Mesodermal cell (in vitro differentiated cells): ENCODE measurements at regions not wholly inside any gene's neighbourhood (a gene's known extent, or its start where the extent isn't known, plus 50 kb on each side); places are given as distances from the start of the nearest gene placed in this dataset.

ENCODE experiments used
- H3K27ac ChIP-seq: 2 replicates; pipeline ENCODE4 v1.7.0; 2013; ENCODE audit warnings: mild to moderate bottlenecking, low read depth, low read length, moderate library complexity; ENCODE audit not compliant: severe bottlenecking
- H3K36me3 ChIP-seq: 2 replicates; pipeline ENCODE4 v1.7.1; 2013; ENCODE audit warnings: mild to moderate bottlenecking, low read length, moderate library complexity; ENCODE audit not compliant: control insufficient read depth, insufficient read depth
- H3K4me1 ChIP-seq: one replicate; pipeline ENCODE4 v1.7.1; 2013; ENCODE audit warnings: mild to moderate bottlenecking, low read length; ENCODE audit not compliant: insufficient read depth, control insufficient read depth, poor library complexity, severe bottlenecking
- H3K4me3 ChIP-seq: 2 replicates; pipeline ENCODE4 v1.7.0; 2013; ENCODE audit warnings: low read length, control low read depth, mild to moderate bottlenecking; ENCODE audit not compliant: insufficient read depth, poor library complexity, severe bottlenecking; ENCODE audit errors: extremely low read depth
- H3K9me3 ChIP-seq: 2 replicates; pipeline ENCODE4 v1.7.1; 2013; ENCODE audit warnings: mild to moderate bottlenecking, low read length, moderate library complexity; ENCODE audit not compliant: control insufficient read depth
- WGBS, 2 experiments: methylation state at CpG; one replicate each; pipeline ENCODE4 v1.1.5; 2013; ENCODE audit warnings: missing lambda C conversion rate in 2 of 2; ENCODE audit not compliant: insufficient coverage in 2 of 2; 5-methylcytosine and 5-hydroxymethylcytosine counted together

DNA sequence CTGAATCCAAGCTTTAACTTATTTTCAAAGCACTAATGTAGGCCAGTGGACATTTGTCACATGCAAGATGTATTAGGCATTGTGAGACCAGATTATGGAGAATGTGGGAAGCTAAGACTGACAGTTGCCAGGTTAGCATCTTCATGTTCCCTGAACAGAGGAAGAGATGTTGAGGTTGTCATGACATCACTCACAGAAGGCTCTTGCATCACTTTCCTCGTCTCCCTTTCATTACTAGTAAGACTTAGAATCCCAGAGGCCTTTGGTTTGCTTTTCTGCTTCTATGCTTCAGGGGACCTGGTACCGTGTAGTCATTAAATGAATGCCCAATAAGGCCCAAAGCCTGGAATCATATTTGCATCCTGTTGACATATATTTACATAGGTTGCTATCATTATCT, 76.4 kb upstream of the RPS23 start:
- H3K27ac ChIP-seq, result no peak overlapping the region
- no peak overlapping the region for H3K4me3 ChIP-seq
- no peaks in the 10 kb centered on the region for H3K36me3 ChIP-seq
- H3K9me3 ChIP-seq, result no peaks in the 10 kb centered on the region
- peaks cover 15% of the 10 kb centered on the region for H3K4me1 ChIP-seq
- 67 to 100% methylated on average over 1 of the region's 2 CpGs for WGBS, 2 experiments

DNA sequence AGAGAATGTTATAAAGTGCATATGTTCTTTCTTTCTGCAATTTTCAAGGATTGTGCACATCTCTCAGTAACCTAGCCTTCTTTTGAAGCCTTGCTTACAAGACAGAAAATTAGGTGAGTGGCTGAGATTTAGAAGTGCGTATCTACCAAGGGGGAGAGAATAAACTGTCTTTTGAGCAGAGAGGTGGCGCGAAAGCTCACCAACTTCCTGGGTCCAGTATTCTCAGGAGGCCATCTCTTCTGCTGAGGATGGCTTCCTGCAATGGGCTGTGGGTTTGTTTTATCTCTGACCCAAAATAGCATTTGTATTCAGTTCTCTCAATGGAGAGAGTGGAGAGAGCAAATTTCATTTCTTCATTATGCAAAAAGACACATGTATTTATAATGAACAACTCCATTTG, 75.4 kb upstream of the RPS23 start:
- WGBS, 2 experiments, result 100% methylated on average over 3 of the region's 3 CpGs; no CpG with 5 or more reads in 1 of the 2 experiments
- Histone ChIP-seq H3K4me1 (peaks cover 19% of the 10 kb centered on the region), H3K27ac (no peak overlapping the region), H3K9me3 (no peaks in the 10 kb centered on the region), H3K36me3 (no peaks in the 10 kb centered on the region), H3K4me3 (no peak overlapping the region)

DNA sequence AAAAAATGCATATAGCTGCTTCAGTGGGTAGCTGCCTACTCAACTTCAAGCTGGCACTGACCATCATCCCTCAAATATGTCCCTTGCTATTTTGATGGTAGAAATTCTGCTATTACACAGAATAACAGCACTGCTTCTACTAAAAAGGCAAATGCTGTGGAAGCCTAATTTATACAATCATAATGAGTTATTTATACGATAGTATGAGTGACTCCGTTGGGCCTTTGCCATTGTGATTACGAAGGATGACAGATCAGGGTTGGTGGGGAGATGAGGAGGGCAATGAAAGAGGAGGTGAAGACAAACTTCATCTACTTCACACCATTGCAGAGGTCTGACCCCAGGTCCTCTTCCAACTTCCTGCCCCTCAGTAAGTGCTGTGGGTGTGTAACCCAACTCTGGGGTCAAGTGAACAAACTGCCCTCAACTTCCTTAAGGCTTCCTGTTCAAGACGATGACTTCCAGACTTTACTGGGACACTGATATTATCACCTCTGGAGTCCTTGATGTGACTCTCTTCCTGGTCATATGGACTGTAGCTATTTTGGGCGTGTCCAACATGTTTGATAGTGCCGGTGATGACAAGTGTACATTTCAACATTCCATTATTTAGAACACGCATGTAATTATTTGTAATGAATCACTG, 74.1 kb upstream of the RPS23 start:
- H3K27ac ChIP-seq, result peak overlapping the region; percentile 30
- 17% methylated on average over 1 of the region's 7 CpGs; no CpG with 5 or more reads in 1 of the 2 experiments for WGBS, 2 experiments
- H3K4me1 ChIP-seq, result peaks cover 20% of the 10 kb centered on the region
- H3K4me3 ChIP-seq, result no peak overlapping the region
- no peaks in the 10 kb centered on the region for H3K36me3 ChIP-seq
- H3K9me3 ChIP-seq, result no peaks in the 10 kb centered on the region

DNA sequence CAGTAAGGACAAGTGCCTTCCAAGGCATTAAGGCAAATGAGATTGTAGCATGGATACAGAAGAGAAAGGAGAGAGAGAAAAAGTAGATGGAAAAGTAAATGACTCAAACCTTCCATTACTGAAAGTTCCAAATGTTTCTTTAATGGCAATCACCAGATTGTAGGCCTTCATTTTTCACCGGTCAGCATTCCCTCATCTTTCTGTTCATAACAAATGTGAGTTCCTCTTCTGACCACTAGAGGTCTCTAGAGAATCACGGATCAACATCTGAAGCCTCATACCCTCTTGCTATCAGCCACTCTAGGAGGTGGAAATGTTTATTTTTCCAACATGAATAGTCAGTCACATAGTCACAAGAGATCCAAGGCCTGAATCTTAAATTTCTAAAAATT, 73.6 kb upstream of the RPS23 start:
- 0 to 29% methylated on average over 1 of the region's 2 CpGs for WGBS, 2 experiments
- H3K27ac ChIP-seq, result no peak overlapping the region
- peaks cover 21% of the 10 kb centered on the region for H3K4me1 ChIP-seq
- no peak overlapping the region for H3K4me3 ChIP-seq
- no peaks in the 10 kb centered on the region for H3K9me3 ChIP-seq
- no peaks in the 10 kb centered on the region for H3K36me3 ChIP-seq

DNA sequence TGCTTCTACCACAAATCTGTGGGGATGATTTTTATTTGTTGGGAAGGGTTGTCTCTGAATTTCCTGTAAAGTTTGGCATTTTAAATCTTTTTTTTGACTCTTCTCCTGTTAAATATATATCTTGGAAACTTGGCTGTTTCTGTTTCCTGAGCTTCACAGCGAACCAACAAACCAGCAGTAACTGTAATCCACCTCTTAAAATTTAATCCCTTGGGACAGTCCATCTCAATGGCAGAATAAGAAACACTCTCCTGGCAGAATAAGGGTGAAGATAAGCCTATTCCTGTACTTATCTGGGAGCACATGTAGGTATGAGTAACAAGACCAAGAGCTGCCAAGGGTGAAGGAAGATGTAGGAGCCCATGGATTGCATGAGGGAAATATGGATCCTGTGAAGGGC, 73.1 kb upstream of the RPS23 start:
- Histone ChIP-seq H3K36me3 (no peaks in the 10 kb centered on the region), H3K27ac (no peak overlapping the region), H3K4me1 (peaks cover 23% of the 10 kb centered on the region), H3K9me3 (no peaks in the 10 kb centered on the region), H3K4me3 (no peak overlapping the region)
- no CpG with 5 or more reads among the region's 1 CpG for WGBS, 2 experiments

DNA sequence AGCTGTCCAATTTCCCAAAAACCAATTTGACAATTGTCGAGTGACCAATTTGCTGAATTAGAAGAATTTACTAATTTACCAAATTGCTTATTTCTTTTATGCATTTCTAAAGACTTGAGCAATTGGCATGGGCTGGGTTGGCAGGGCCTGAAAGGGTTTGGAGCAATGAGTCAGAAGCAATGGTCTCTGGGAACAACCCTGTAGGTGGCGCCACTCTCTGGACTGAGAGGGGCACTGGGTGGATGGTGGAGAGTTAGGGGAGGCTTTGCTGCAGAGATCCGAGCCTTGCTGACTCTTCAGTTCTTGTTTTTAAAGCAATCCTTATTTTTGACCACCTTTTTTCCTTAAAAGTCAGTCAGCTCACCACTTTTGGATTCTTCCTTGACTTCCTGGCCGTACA, 71.5 kb upstream of the RPS23 start:
- no peak overlapping the region for H3K4me3 ChIP-seq
- H3K4me1 ChIP-seq, result peaks cover 23% of the 10 kb centered on the region
- H3K9me3 ChIP-seq, result no peaks in the 10 kb centered on the region
- WGBS, 2 experiments, result 70 to 80% methylated on average over 2 to 3 of the region's 4 CpGs
- H3K27ac ChIP-seq, result no peak overlapping the region
- H3K36me3 ChIP-seq, result no peaks in the 10 kb centered on the region

DNA sequence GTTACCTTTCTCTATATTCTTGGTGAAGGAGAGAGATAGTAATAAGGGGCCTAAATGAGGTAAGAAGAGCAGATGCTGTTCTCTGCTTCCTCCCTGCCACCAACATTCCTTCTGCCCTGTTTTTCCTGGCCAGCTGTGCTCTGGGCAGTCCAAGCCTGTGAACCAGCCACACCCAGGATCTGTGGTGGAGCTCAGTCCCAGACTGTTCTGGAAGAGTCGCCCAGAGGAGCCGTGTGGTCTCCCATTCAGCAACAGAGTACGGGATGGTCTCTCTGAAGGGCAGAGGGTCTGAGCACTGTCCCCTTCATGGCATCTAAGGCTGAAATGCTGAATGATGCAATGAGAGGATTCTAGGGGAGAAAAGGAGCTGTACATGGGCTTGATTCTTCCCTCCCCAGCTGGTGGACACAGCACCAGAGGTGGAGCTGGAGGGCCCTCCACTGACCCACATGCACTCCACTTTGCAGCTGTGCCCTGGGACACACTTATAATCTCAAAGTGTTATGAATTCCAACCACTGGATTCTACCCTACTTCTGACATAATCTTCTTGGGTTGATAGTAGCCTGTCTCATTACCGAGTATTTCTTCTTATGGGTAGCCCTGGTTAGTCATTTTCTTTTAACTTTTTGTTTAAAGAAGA, 70.8 kb upstream of the RPS23 start:
- Histone ChIP-seq H3K9me3 (no peaks in the 10 kb centered on the region), H3K36me3 (no peaks in the 10 kb centered on the region), H3K4me3 (no peak overlapping the region), H3K27ac (no peak overlapping the region), H3K4me1 (peaks cover 23% of the 10 kb centered on the region)
- WGBS, 2 experiments, result 95 to 97% methylated on average over 4 of the region's 4 CpGs

DNA sequence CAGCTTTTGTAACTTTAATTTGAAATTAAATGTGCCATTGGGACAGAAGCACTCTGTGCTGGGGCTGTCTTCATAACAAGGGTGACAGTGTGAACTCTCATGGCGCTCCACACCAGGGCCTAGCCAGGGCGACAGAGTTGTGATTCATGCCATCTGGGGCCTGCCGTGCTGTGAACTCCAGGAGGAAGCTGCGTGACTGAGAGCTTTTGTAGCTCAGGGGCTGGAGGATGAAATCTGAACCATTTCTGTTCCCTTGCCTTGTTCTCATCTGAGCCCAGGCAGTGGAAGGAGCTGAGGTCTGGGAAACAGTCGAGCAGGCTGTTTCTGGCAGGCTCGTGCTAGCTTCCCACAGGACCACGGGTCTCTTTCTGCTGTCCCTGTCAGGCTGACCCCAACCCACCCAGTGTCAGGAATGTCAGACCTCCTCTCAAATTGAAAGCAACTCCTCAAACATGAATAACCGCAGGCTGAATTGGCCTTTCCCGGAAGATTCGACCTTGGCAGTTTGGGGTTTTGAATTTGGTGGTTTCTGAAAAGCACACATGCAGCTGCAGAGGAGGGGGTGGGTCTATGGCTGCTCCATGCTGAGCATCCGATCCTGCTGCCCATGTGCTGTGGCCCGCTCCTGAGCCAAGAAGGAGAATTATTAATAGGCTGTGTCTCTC, 69.2 kb upstream of the RPS23 start:
- Histone ChIP-seq H3K27ac (peak overlapping the region; percentile 77), H3K4me3 (no peak overlapping the region), H3K36me3 (no peaks in the 10 kb centered on the region), H3K4me1 (peaks cover 22% of the 10 kb centered on the region), H3K9me3 (no peaks in the 10 kb centered on the region)
- WGBS, 2 experiments, result 51 to 70% methylated on average over 6 to 10 of the region's 12 CpGs

DNA sequence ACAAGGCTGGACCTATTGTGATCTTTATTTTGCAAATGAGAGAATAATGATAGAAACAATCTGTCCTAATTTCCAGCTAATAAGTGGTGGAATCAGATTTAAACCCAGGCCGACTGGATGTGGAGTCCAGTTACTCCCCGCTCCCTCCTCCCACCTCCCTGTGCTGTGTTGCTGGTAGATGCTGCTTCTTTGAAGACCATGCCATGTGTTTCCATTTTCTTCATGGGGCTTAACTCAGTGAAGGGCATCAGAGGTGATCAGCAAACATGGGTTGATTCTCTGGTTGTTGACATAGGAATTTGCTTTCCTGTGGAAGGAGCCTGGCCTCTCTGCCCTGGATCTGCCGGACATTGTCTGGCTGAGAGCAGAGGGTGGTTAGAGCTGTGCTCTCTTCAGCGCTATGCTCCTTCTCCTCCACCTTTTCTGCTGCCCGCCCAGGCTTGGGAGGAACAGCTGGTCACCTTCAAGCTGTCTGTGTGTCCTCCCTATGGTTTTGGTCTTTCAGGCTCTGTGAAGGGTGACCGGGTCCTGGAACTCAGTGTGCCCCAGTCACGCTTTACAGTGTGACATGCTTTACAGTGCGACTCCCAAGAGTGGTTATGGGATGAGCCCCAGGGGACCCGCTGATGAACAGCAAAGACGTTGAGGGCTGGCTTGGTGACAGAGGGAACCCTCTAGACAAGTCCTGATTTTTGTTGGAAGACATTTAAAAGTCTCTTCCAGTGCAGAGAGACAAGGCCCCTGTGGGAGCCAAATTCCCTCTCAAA, 68.4 kb upstream of the RPS23 start:
- WGBS, 2 experiments, result 91 to 96% methylated on average over 6 of the region's 10 CpGs
- peaks cover 18% of the 10 kb centered on the region for H3K4me1 ChIP-seq
- H3K4me3 ChIP-seq, result no peak overlapping the region
- H3K36me3 ChIP-seq, result no peaks in the 10 kb centered on the region
- H3K9me3 ChIP-seq, result no peaks in the 10 kb centered on the region
- H3K27ac ChIP-seq, result peak overlapping the region; percentile 77

DNA sequence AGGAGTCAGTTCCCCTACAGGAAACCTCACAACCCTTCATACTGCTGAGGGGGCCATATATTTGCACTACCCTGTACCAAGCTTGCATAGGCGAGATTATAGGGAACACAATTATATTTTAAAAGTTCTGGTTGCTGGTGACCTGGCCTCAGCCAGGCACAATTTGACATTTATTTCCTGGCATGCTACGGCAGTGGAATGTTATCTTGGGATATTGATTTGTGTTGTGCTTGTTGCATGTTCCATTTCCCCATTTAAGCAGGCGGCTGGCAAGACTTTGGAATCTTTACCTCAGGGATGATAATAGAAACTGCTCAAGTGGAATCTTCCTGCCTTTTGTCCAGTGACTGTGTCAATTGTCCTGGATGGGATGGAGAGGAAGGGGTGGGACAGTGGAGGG, 67.0 kb upstream of the RPS23 start:
- no peaks in the 10 kb centered on the region for H3K9me3 ChIP-seq
- no peak overlapping the region for H3K27ac ChIP-seq
- no peaks in the 10 kb centered on the region for H3K36me3 ChIP-seq
- whole genome bisulfite sequencing, 2 experiments, result 88 to 100% methylated on average over 1 to 2 of the region's 3 CpGs
- no peak overlapping the region for H3K4me3 ChIP-seq
- H3K4me1 ChIP-seq, result peaks cover 18% of the 10 kb centered on the region
